Activated T-helper 1 cell treated with anti-CD3 and anti-CD28 coated beads, Interleukin-12 subunit alpha, Interleukin-12 subunit beta, Interleukin-2, Interleukin-4 antibody, amounts not matched to agents 30 ng/mL and 10 ng/mL and 1 ng/mL, durations not matched to agents 14 hours and 24 hours and 36 hours (primary cell): ENCODE measurements at regions not wholly inside any gene's neighbourhood (a gene's known extent, or its start where the extent isn't known, plus 50 kb on each side); places are given as distances from the start of the nearest gene placed in this dataset.

Source experiments
- DNase-seq: peaks from one replicate; pipeline ENCODE4 v3.0.0; 2021; ENCODE audit warnings: low spot score
- H3K27ac Mint-ChIP-seq: one replicate; pipeline ENCODE4 v1.8.0; 2021; ENCODE audit warnings: mild to moderate bottlenecking, mixed read lengths
- H3K27me3 Mint-ChIP-seq: one replicate; pipeline ENCODE4 v1.8.0; 2022; ENCODE audit warnings: mild to moderate bottlenecking, moderate library complexity, mixed read lengths; ENCODE audit not compliant: insufficient read depth
- H3K36me3 Mint-ChIP-seq: one replicate; pipeline ENCODE4 v1.8.0; 2021; ENCODE audit warnings: low read depth, mixed read lengths
- H3K4me1 Mint-ChIP-seq: one replicate; pipeline ENCODE4 v1.8.0; 2021; ENCODE audit warnings: low read depth, mixed read lengths
- H3K4me3 Mint-ChIP-seq: one replicate; pipeline ENCODE4 v1.8.0; 2021; ENCODE audit warnings: mild to moderate bottlenecking, moderate library complexity, mixed read lengths
- H3K9me3 Mint-ChIP-seq: one replicate; pipeline ENCODE4 v1.8.0; 2021; ENCODE audit warnings: mixed read lengths
- intact Hi-C: fragments of 100-400 bp; cut with micrococcal nuclease; formaldehyde crosslinking; loops from one replicate; pipeline ENCODE4 v1.15.1; 2024

DNA sequence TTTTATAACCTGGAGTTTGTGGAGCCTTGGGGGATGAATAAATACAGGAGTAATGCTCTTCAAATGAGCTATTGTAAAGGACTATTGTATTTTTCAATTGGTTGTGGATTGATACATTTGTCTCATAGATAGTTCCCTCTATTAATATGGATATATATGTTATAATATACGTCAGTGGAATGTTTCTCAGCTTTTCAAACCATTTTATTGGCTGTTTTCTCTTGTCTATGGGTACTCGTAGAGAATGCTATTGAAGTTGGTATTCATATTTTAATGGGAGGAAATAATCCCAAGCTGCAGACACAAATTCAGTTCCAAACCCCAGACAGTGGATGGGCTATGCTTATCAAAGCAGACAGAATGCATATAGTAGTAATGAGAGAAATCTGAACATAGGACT is 181.8 kb upstream of the DAB2 start:
- Mint-ChIP-seq H3K4me1 (no peaks in the 10 kb centered on the region), H3K36me3 (no peaks in the 10 kb centered on the region), H3K27ac (no peak overlapping the region), H3K4me3 (no peak overlapping the region), H3K27me3 (peaks cover 9% of the 10 kb centered on the region), H3K9me3 (no peaks in the 10 kb centered on the region)
- DNase-seq: no peak
- intact Hi-C loops: no loop called here

- H3K27ac Mint-ChIP-seq: no peak overlapping the region
- no peak for DNase-seq
- intact Hi-C loops: no loop called here
- H3K27me3 Mint-ChIP-seq: peaks cover 9% of the 10 kb centered on the region
- no peaks in the 10 kb centered on the region for H3K9me3 Mint-ChIP-seq
- H3K4me3 Mint-ChIP-seq: no peak overlapping the region
- no peaks in the 10 kb centered on the region for H3K36me3 Mint-ChIP-seq
- H3K4me1 Mint-ChIP-seq: no peaks in the 10 kb centered on the region
Measured at GRCh38 chr5:39605588-39606575, 181.1 kb upstream of the DAB2 start.

DNA sequence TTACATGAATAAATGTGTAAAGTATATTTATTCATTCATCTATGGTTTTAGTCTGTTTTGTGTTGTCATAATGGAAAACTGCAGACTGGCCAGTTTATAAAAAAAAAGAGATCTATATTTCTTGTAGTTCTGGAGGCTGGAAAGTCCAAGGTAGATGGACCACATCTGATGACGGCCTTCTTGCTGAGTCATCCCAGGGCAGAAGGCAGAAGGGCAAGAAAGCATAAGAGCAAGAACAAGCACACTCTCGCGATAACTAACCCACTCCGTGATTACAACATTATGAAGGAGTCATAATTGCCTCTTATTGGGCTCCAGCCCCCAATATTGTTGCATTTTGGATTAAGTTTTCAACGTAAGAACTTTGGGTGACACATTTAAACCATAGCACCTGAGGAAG is 180.4 kb upstream of the DAB2 start:
- Mint-ChIP-seq H3K4me1 (no peaks in the 10 kb centered on the region), H3K27ac (no peak overlapping the region), H3K36me3 (no peaks in the 10 kb centered on the region), H3K27me3 (peaks cover 9% of the 10 kb centered on the region), H3K9me3 (no peaks in the 10 kb centered on the region), H3K4me3 (no peak overlapping the region)
- intact Hi-C loops: no loop called here
- DNase-seq: no peak

- Mint-ChIP-seq H3K27me3 (peaks cover 9% of the 10 kb centered on the region), H3K4me3 (no peak overlapping the region), H3K36me3 (no peaks in the 10 kb centered on the region), H3K4me1 (no peaks in the 10 kb centered on the region), H3K9me3 (no peaks in the 10 kb centered on the region), H3K27ac (no peak overlapping the region)
- DNase-seq: no peak
- intact Hi-C loops: no loop called here
Measured at GRCh38 chr5:39604491-39604890, 179.7 kb upstream of the DAB2 start.

DNA sequence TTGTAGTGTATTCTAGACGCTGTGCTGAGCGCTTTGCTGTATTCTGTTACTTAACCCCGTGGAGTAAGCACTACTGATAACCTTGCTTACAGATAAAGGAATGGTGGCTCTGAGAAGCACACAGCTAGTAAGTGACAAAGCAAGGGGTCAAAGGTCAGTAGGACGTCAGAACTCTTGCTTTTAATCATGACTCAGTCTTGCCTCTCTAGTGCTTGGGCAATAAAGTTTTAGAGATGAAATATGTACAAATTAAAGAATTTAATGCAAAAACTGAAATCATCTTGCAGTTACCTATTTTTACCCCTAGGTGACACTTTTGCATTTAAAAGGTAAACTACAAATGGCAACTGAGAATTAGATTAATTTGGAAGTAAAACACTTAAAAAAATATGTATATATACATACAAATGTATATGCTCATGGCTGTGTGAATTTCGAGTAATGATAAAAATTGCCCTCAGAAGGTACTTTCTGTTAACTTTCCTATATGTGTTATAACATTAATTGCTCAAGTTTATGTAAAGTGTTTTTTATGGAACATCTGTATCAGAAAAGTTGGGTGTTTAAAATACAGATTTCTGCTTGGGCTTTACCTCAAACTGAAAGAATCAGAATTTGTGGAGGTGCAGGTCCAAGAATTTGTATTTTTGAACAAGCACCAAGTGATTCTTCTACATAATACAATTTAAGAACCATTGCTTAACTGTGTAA is 175.1 kb upstream of the DAB2 start:
- intact Hi-C loops: no loop called here
- H3K27ac Mint-ChIP-seq: no peak overlapping the region
- no peaks in the 10 kb centered on the region for H3K9me3 Mint-ChIP-seq
- peaks cover 10% of the 10 kb centered on the region for H3K27me3 Mint-ChIP-seq
- H3K4me3 Mint-ChIP-seq: no peak overlapping the region
- no peaks in the 10 kb centered on the region for H3K36me3 Mint-ChIP-seq
- H3K4me1 Mint-ChIP-seq: no peaks in the 10 kb centered on the region
- no peak for DNase-seq

- H3K4me1 Mint-ChIP-seq: no peaks in the 10 kb centered on the region
- no peaks in the 10 kb centered on the region for H3K36me3 Mint-ChIP-seq
- intact Hi-C loops: no loop called here
- peaks cover 10% of the 10 kb centered on the region for H3K27me3 Mint-ChIP-seq
- H3K4me3 Mint-ChIP-seq: no peak overlapping the region
- DNase-seq: no peak
- no peaks in the 10 kb centered on the region for H3K9me3 Mint-ChIP-seq
- H3K27ac Mint-ChIP-seq: no peak overlapping the region
Measured at GRCh38 chr5:39598661-39599248, 174.0 kb upstream of the DAB2 start.

- H3K36me3 Mint-ChIP-seq: no peaks in the 10 kb centered on the region
- intact Hi-C loops: no loop called here
- H3K4me3 Mint-ChIP-seq: no peak overlapping the region
Measured at GRCh38 chr5:39588179-39588578, 163.4 kb upstream of the DAB2 start.

DNA sequence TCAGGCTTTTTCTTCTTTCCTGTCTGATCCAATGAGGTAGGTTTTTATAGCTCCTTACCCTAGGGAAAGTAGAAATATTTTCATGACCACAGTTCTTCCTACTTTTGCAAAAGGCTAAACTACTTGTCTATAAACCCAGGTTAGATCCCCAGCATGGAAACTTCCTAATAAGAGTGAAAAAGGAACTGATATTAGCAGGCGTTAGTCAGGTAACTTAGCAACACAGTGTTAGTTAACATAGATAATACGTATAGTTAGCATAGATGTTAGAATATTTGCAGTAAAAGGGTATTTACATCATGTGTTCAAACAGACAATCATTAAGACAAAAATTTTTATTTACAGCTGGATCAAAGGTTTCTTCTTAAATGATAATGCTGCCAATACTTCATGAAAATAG is 162.9 kb upstream of the DAB2 start:
- Mint-ChIP-seq H3K9me3 (no peaks in the 10 kb centered on the region), H3K4me3 (no peak overlapping the region), H3K4me1 (no peaks in the 10 kb centered on the region), H3K27ac (no peak overlapping the region), H3K36me3 (no peaks in the 10 kb centered on the region), H3K27me3 (peaks cover 32% of the 10 kb centered on the region)
- intact Hi-C loops: no loop called here
- no peak for DNase-seq

More at GRCh38 chr5:39588179-39588578, 163.4 kb upstream of the DAB2 start:
- no peak for DNase-seq
- Mint-ChIP-seq H3K4me1 (no peaks in the 10 kb centered on the region), H3K27me3 (peaks cover 27% of the 10 kb centered on the region), H3K27ac (no peak overlapping the region), H3K9me3 (no peaks in the 10 kb centered on the region)

GRCh38 chr5:39586185-39586584 is 161.4 kb upstream of the DAB2 start:
- intact Hi-C loops: no loop called here
- DNase-seq: no peak
- no peak overlapping the region for H3K27ac Mint-ChIP-seq

DNA sequence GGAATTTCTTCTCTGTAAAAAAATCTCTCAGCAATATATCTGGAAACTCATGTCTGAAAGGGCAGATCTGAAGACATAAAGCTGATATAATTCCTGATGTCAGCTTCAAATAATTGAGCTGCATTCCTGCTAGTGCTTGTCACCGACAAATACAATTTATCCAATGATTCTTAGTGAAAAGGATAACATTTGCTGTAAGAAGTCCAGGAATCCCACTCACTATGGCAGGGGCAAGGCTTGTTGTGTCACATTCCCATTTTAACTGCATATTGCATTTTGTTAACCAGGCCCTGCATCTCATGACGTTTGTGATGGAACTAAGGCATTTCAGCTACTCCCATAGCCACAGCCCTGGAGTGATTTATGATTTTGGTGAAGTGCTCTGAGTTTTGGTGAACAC is 160.1 kb upstream of the DAB2 start:
- Mint-ChIP-seq H3K36me3 (no peaks in the 10 kb centered on the region), H3K9me3 (no peaks in the 10 kb centered on the region), H3K27ac (no peak overlapping the region), H3K4me3 (no peak overlapping the region), H3K27me3 (peaks cover 26% of the 10 kb centered on the region), H3K4me1 (peaks cover 8% of the 10 kb centered on the region)
- no peak for DNase-seq
- intact Hi-C loops: loop anchor here (5.0 kb wide), 1 partner anchor 127 kb away; no protein-coding TSS in a partner anchor

More at GRCh38 chr5:39586185-39586584, 161.4 kb upstream of the DAB2 start:
- peaks cover 32% of the 10 kb centered on the region for H3K27me3 Mint-ChIP-seq
- no peaks in the 10 kb centered on the region for H3K9me3 Mint-ChIP-seq
- H3K4me3 Mint-ChIP-seq: no peak overlapping the region
- no peaks in the 10 kb centered on the region for H3K36me3 Mint-ChIP-seq
- H3K4me1 Mint-ChIP-seq: peaks cover 4% of the 10 kb centered on the region

GRCh38 chr5:39580702-39581453 is 156.1 kb upstream of the DAB2 start:
- Mint-ChIP-seq H3K4me1 (peaks cover 8% of the 10 kb centered on the region), H3K27ac (no peak overlapping the region), H3K4me3 (no peak overlapping the region), H3K36me3 (no peaks in the 10 kb centered on the region), H3K27me3 (peaks cover 24% of the 10 kb centered on the region), H3K9me3 (no peaks in the 10 kb centered on the region)
- intact Hi-C loops: loop anchor here (5.0 kb wide), 1 partner anchor 131 kb away; no protein-coding TSS in a partner anchor
- no peak for DNase-seq

DNA sequence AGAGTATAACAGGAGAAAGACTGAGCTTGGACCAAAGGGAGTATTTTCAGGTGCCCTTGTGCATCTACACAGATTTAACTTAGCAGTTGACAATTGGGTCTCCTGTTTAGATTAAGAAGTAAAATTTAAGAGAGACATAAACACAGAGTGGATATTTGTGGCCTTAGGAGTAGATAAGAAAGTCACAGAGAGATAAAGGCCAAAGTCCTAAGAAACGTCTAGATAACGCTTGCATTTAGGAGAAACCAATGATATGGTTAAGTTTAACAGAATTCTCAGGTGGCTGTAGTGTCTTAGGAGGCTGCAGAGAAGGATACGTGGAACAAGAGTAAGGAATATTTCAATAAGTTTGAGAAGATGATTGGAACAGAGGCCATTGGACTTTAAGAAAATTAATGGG is 155.0 kb upstream of the DAB2 start:
- H3K27me3 Mint-ChIP-seq: peaks cover 16% of the 10 kb centered on the region
- no peak overlapping the region for H3K4me3 Mint-ChIP-seq
- no peak overlapping the region for H3K27ac Mint-ChIP-seq
- intact Hi-C loops: loop anchor here (1.0 to 5.0 kb wide), 5 partner anchors 133 to 1300 kb away; partner anchors contain the start of gene TTC33
- H3K4me1 Mint-ChIP-seq: peaks cover 8% of the 10 kb centered on the region
- DNase-seq: no peak
- no peaks in the 10 kb centered on the region for H3K9me3 Mint-ChIP-seq
- H3K36me3 Mint-ChIP-seq: no peaks in the 10 kb centered on the region
